HG03378 (cell line): ENCODE measurements at regions not wholly inside any gene's neighbourhood (a gene's known extent, or its start where the extent isn't known, plus 50 kb on each side); places are given as distances from the start of the nearest gene placed in this dataset.

Experiments used
- ATAC-seq: cut with Tn5 transposase; IDR thresholded peaks from one replicate; pipeline ENCODE4 v1.9.1; 2021; ENCODE audit warnings: mild to moderate bottlenecking, moderate library complexity; ENCODE audit not compliant: unreplicated experiment

GRCh38 chr5:4661326-4661725 lies 478.8 kb upstream of the ADAMTS16 start:
- no peak for ATAC-seq

- ATAC-seq = no peak
These were observed 478.3 kb upstream of the ADAMTS16 start for GRCh38 chr5:4661836-4662235.

- no peak for ATAC-seq
These were observed 477.4 kb upstream of the ADAMTS16 start for GRCh38 chr5:4662756-4663155.

- ATAC-seq = no peak
These were observed 474.2 kb upstream of the ADAMTS16 start for GRCh38 chr5:4665911-4666310.

- ATAC-seq = no peak
These were observed 466.0 kb upstream of the ADAMTS16 start for GRCh38 chr5:4674166-4674565.

GRCh38 chr5:4676934-4677333 lies 463.2 kb upstream of the ADAMTS16 start:
- no peak for ATAC-seq

- ATAC-seq = no peak
These were observed 455.2 kb upstream of the ADAMTS16 start for GRCh38 chr5:4684946-4685345.

- no peak for ATAC-seq
These were observed 441.5 kb upstream of the ADAMTS16 start for GRCh38 chr5:4698596-4698995.

GRCh38 chr5:4699592-4699991 lies 440.5 kb upstream of the ADAMTS16 start:
- ATAC-seq = no peak

GRCh38 chr5:4700069-4700468 lies 440.1 kb upstream of the ADAMTS16 start:
- no peak for ATAC-seq

GRCh38 chr5:4700871-4701270 lies 439.3 kb upstream of the ADAMTS16 start:
- ATAC-seq = no peak

GRCh38 chr5:4703931-4704458 lies 436.1 kb upstream of the ADAMTS16 start:
- no peak for ATAC-seq

GRCh38 chr5:4704951-4705350 lies 435.2 kb upstream of the ADAMTS16 start:
- no peak for ATAC-seq

GRCh38 chr5:4716781-4717180 lies 423.3 kb upstream of the ADAMTS16 start:
- ATAC-seq = no peak

GRCh38 chr5:4717446-4717845 lies 422.7 kb upstream of the ADAMTS16 start:
- no peak for ATAC-seq

- ATAC-seq = no peak
These were observed 419.3 kb upstream of the ADAMTS16 start for GRCh38 chr5:4720831-4721230.

GRCh38 chr5:4722886-4723285 lies 417.2 kb upstream of the ADAMTS16 start:
- ATAC-seq = no peak

- no peak for ATAC-seq
These were observed 414.5 kb upstream of the ADAMTS16 start for GRCh38 chr5:4725594-4725993.

GRCh38 chr5:4730279-4730678 lies 409.9 kb upstream of the ADAMTS16 start:
- no peak for ATAC-seq

- ATAC-seq = no peak
These were observed 405.8 kb upstream of the ADAMTS16 start for GRCh38 chr5:4734348-4734747.

- no peak for ATAC-seq
These were observed 404.9 kb upstream of the ADAMTS16 start for GRCh38 chr5:4735261-4735660.

GRCh38 chr5:4737868-4738267 lies 402.3 kb upstream of the ADAMTS16 start:
- no peak for ATAC-seq

- no peak for ATAC-seq
These were observed 401.8 kb upstream of the ADAMTS16 start for GRCh38 chr5:4738298-4738697.

- no peak for ATAC-seq
These were observed 400.0 kb upstream of the ADAMTS16 start for GRCh38 chr5:4740156-4740555.
